ENCODE measurements at regions not wholly inside any gene's neighbourhood (a gene's known extent, or its start where the extent isn't known, plus 50 kb on each side); places are given as distances from the start of the nearest gene placed in this dataset.

DNA sequence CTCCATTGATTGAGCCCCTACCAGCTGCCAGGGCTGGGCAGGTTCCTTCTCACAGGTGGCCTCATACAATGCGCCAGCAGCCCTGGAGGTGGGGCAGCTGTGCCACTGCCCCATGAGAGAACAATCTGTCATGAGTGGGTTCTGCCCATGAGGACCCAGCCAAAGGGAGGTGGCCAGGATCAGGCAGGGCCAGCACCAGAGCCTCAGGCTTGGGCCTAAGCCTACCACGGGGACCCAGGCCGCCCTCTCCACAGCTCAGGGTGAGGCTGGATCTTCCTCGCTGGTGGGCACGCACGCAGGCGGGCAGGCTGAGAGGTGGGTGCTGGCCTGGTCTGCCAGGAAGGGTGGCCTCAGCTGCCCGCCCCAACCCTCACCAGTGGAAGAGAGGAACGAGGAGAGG is 110.7 kb downstream of the KIF26A start:
- TF ChIP-seq, protein P1, sequence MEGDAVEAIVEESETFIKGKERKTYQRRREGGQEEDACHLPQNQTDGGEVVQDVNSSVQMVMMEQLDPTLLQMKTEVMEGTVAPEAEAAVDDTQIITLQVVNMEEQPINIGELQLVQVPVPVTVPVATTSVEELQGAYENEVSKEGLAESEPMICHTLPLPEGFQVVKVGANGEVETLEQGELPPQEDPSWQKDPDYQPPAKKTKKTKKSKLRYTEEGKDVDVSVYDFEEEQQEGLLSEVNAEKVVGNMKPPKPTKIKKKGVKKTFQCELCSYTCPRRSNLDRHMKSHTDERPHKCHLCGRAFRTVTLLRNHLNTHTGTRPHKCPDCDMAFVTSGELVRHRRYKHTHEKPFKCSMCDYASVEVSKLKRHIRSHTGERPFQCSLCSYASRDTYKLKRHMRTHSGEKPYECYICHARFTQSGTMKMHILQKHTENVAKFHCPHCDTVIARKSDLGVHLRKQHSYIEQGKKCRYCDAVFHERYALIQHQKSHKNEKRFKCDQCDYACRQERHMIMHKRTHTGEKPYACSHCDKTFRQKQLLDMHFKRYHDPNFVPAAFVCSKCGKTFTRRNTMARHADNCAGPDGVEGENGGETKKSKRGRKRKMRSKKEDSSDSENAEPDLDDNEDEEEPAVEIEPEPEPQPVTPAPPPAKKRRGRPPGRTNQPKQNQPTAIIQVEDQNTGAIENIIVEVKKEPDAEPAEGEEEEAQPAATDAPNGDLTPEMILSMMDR (IDR thresholded peaks at IDR 0.05) = no peak
- TF ChIP-seq POLR2A (IDR thresholded peaks at IDR 0.05) = no peak
